ENCODE measurements at regions not wholly inside any gene's neighbourhood (a gene's known extent, or its start where the extent isn't known, plus 50 kb on each side); places are given as distances from the start of the nearest gene placed in this dataset.

GRCh38 chr9:21688108-21689102 lies 114.0 kb upstream of the MTAP start:
- Histone ChIP-seq H3K4me1 (no peaks in the 10 kb centered on the region), H3K9me3 (no peaks in the 10 kb centered on the region), H3K36me3 (ENCODE audit: low read depth, missing control alignments) (no peaks in the 10 kb centered on the region), H3K27ac (no peak overlapping the region), H3K4me3 (no peak overlapping the region), H3K27me3 (no peaks in the 10 kb centered on the region)
- no peak for DNase-seq
- 85 to 90% methylated on average over 8 of the region's 8 CpGs for WGBS, 2 donors
- intact Hi-C loops (cut with DNase I; ENCODE audit: low total_unique reads), result no loop called here
- TF ChIP-seq POLR2A (IDR thresholded peaks at IDR 0.05) (no peak), CTCF (IDR thresholded peaks at IDR 0.05) (no peak)

- Histone ChIP-seq H3K27me3 (no peaks in the 10 kb centered on the region), H3K36me3 (ENCODE audit: low read depth, missing control alignments) (no peaks in the 10 kb centered on the region), H3K4me3 (no peak overlapping the region), H3K4me1 (no peaks in the 10 kb centered on the region), H3K27ac (no peak overlapping the region), H3K9me3 (no peaks in the 10 kb centered on the region)
- no peak for TF ChIP-seq CTCF (IDR thresholded peaks at IDR 0.05)
- no peak for DNase-seq
- WGBS, 2 donors, result 89 to 96% methylated on average over 1 of the region's 1 CpG
- intact Hi-C loops (cut with DNase I; ENCODE audit: low total_unique reads), result no loop called here
Observed at GRCh38 chr9:21689854-21690253, 112.6 kb upstream of the MTAP start.

- Histone ChIP-seq H3K4me1 (no peaks in the 10 kb centered on the region), H3K9me3 (no peaks in the 10 kb centered on the region), H3K27ac (no peak overlapping the region), H3K27me3 (no peaks in the 10 kb centered on the region), H3K36me3 (ENCODE audit: low read depth, missing control alignments) (no peaks in the 10 kb centered on the region), H3K4me3 (no peak overlapping the region)
- no peak for TF ChIP-seq CTCF (IDR thresholded peaks at IDR 0.05)
- TF ChIP-seq POLR2A (IDR thresholded peaks at IDR 0.05), result no peak
- no peak for DNase-seq
- intact Hi-C loops (cut with DNase I; ENCODE audit: low total_unique reads), result no loop called here
- 77 to 87% methylated on average over 3 of the region's 3 CpGs for WGBS, 2 donors
Observed at GRCh38 chr9:21690561-21690960, 111.9 kb upstream of the MTAP start.

GRCh38 chr9:21692390-21692789 lies 110.0 kb upstream of the MTAP start:
- intact Hi-C loops (cut with DNase I; ENCODE audit: low total_unique reads), result no loop called here
- Histone ChIP-seq H3K4me3 (no peak overlapping the region), H3K9me3 (no peaks in the 10 kb centered on the region), H3K4me1 (no peaks in the 10 kb centered on the region), H3K36me3 (ENCODE audit: low read depth, missing control alignments) (no peaks in the 10 kb centered on the region), H3K27ac (no peak overlapping the region), H3K27me3 (no peaks in the 10 kb centered on the region)
- DNase-seq, result no peak
- no peak for TF ChIP-seq POLR2A (IDR thresholded peaks at IDR 0.05)
- no peak for TF ChIP-seq CTCF (IDR thresholded peaks at IDR 0.05)
- whole genome bisulfite sequencing, 2 donors, result 75% methylated on average over 6 of the region's 6 CpGs

GRCh38 chr9:21694424-21694823 lies 108.0 kb upstream of the MTAP start:
- intact Hi-C loops (cut with DNase I; ENCODE audit: low total_unique reads), result no loop called here
- H3K27me3 ChIP-seq, result no peaks in the 10 kb centered on the region
- TF ChIP-seq POLR2A (IDR thresholded peaks at IDR 0.05) (no peak), CTCF (IDR thresholded peaks at IDR 0.05) (no peak)
- no peaks in the 10 kb centered on the region for H3K9me3 ChIP-seq
- no peaks in the 10 kb centered on the region for H3K4me1 ChIP-seq
- no peaks in the 10 kb centered on the region for H3K36me3 ChIP-seq (ENCODE audit: low read depth, missing control alignments)
- 75 to 80% methylated on average over 6 of the region's 6 CpGs for WGBS, 2 donors
- no peak overlapping the region for H3K27ac ChIP-seq
- no peak overlapping the region for H3K4me3 ChIP-seq
- no peak for DNase-seq
